ENCODE measurements at regions not wholly inside any gene's neighbourhood (a gene's known extent, or its start where the extent isn't known, plus 50 kb on each side); places are given as distances from the start of the nearest gene placed in this dataset.
"Not testable (repeated sequence)": the region's sequence is repeated elsewhere in the genome, so short reads cannot be mapped to it uniquely, and the experiment has no call there.

DNA sequence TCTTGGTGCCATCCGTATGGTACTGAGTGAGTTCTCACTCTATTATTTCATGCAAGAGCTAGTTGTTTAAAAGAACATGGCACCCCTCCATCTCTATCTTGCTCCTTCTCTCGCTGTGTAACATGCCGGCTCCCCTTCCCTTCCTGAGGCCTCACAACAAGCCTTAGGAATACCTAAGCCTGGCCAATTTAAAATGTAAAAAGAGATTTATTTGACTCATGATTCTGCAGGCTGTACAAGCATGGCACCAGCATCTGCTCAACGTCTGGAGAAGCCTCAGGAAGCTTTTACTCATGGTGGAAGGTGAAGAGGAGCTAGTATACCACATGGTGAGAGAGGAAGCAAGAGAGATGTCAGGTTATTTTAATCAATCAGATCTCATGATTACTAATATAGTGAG, 90.4 kb upstream of the NUDT10 start:
- no peaks in the 10 kb centered on the region for H3K36me3 ChIP-seq (ENCODE audit: control insufficient read depth in 4 of 4, insufficient read depth in 3 of 4, low read depth in 1 of 4, low read length in 3 of 4)
- DNase-seq (ENCODE audit: low spot score), result no peak
- peak overlapping the region in 1 of 3 donors; percentile 11 for H3K4me3 ChIP-seq (ENCODE audit: low read depth in 1 of 3, low read length in 3 of 3)
- H3K27ac ChIP-seq (ENCODE audit: low read depth in 1 of 2, low read length in 2 of 2), result no peak overlapping the region
- H3K9ac ChIP-seq (ENCODE audit: low read depth in 1 of 2, low read length in 2 of 2), result no peak overlapping the region
- no peaks in the 10 kb centered on the region for H3K4me1 ChIP-seq (ENCODE audit: control insufficient read depth in 4 of 4, insufficient read depth in 4 of 4, low read length in 3 of 4)
- no peak for TF ChIP-seq TAF1 (conservative IDR thresholded peaks at IDR 0.05)
- TF ChIP-seq GABPA (IDR thresholded peaks at IDR 0.05 in 1 of 2, conservative IDR thresholded peaks at IDR 0.05 in 1 of 2), result no peak
- no peak for TF ChIP-seq JUND (IDR thresholded peaks at IDR 0.05)
- TF ChIP-seq, protein P1, sequence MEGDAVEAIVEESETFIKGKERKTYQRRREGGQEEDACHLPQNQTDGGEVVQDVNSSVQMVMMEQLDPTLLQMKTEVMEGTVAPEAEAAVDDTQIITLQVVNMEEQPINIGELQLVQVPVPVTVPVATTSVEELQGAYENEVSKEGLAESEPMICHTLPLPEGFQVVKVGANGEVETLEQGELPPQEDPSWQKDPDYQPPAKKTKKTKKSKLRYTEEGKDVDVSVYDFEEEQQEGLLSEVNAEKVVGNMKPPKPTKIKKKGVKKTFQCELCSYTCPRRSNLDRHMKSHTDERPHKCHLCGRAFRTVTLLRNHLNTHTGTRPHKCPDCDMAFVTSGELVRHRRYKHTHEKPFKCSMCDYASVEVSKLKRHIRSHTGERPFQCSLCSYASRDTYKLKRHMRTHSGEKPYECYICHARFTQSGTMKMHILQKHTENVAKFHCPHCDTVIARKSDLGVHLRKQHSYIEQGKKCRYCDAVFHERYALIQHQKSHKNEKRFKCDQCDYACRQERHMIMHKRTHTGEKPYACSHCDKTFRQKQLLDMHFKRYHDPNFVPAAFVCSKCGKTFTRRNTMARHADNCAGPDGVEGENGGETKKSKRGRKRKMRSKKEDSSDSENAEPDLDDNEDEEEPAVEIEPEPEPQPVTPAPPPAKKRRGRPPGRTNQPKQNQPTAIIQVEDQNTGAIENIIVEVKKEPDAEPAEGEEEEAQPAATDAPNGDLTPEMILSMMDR (IDR thresholded peaks at IDR 0.05; ENCODE audit: low read depth, low read length, missing input control), result no peak
- TF ChIP-seq, protein P2, sequence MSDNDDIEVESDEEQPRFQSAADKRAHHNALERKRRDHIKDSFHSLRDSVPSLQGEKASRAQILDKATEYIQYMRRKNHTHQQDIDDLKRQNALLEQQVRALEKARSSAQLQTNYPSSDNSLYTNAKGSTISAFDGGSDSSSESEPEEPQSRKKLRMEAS (IDR thresholded peaks at IDR 0.05), result no peak
- TF ChIP-seq EGR1 (IDR thresholded peaks at IDR 0.05; ENCODE audit: low read depth in 2 of 2), result no peak
- TF ChIP-seq SP1 (IDR thresholded peaks at IDR 0.05), result no peak
- TF ChIP-seq RAD21 (IDR thresholded peaks at IDR 0.05), result no peak
- TF ChIP-seq FOXA2 (IDR thresholded peaks at IDR 0.05), result no peak
- TF ChIP-seq HNF4G (IDR thresholded peaks at IDR 0.05), result no peak
- TF ChIP-seq, protein P3, sequence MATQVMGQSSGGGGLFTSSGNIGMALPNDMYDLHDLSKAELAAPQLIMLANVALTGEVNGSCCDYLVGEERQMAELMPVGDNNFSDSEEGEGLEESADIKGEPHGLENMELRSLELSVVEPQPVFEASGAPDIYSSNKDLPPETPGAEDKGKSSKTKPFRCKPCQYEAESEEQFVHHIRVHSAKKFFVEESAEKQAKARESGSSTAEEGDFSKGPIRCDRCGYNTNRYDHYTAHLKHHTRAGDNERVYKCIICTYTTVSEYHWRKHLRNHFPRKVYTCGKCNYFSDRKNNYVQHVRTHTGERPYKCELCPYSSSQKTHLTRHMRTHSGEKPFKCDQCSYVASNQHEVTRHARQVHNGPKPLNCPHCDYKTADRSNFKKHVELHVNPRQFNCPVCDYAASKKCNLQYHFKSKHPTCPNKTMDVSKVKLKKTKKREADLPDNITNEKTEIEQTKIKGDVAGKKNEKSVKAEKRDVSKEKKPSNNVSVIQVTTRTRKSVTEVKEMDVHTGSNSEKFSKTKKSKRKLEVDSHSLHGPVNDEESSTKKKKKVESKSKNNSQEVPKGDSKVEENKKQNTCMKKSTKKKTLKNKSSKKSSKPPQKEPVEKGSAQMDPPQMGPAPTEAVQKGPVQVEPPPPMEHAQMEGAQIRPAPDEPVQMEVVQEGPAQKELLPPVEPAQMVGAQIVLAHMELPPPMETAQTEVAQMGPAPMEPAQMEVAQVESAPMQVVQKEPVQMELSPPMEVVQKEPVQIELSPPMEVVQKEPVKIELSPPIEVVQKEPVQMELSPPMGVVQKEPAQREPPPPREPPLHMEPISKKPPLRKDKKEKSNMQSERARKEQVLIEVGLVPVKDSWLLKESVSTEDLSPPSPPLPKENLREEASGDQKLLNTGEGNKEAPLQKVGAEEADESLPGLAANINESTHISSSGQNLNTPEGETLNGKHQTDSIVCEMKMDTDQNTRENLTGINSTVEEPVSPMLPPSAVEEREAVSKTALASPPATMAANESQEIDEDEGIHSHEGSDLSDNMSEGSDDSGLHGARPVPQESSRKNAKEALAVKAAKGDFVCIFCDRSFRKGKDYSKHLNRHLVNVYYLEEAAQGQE (IDR thresholded peaks at IDR 0.05), result no peak
- TF ChIP-seq, protein P4, sequence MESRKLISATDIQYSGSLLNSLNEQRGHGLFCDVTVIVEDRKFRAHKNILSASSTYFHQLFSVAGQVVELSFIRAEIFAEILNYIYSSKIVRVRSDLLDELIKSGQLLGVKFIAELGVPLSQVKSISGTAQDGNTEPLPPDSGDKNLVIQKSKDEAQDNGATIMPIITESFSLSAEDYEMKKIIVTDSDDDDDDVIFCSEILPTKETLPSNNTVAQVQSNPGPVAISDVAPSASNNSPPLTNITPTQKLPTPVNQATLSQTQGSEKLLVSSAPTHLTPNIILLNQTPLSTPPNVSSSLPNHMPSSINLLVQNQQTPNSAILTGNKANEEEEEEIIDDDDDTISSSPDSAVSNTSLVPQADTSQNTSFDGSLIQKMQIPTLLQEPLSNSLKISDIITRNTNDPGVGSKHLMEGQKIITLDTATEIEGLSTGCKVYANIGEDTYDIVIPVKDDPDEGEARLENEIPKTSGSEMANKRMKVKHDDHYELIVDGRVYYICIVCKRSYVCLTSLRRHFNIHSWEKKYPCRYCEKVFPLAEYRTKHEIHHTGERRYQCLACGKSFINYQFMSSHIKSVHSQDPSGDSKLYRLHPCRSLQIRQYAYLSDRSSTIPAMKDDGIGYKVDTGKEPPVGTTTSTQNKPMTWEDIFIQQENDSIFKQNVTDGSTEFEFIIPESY (IDR thresholded peaks at IDR 0.05), result no peak
- no peak for TF ChIP-seq HNF4A (conservative IDR thresholded peaks at IDR 0.05)
- no peak for TF ChIP-seq NR2F2 (IDR thresholded peaks at IDR 0.05)
- TF ChIP-seq FOXA1 (IDR thresholded peaks at IDR 0.05), result no peak
- no peak for TF ChIP-seq RXRA (IDR thresholded peaks at IDR 0.05)
- 74% methylated on average over 4 of the region's 4 CpGs for WGBS
- no peaks in the 10 kb centered on the region for H3K27me3 ChIP-seq (ENCODE audit: control insufficient read depth in 4 of 4, insufficient read depth in 4 of 4, low read length in 3 of 4)
- H3K9me3 ChIP-seq (ENCODE audit: control insufficient read depth in 4 of 4, low read length in 3 of 4), result peaks cover 2 to 26% (median 14%) of the 10 kb centered on the region in 4 donors

DNA sequence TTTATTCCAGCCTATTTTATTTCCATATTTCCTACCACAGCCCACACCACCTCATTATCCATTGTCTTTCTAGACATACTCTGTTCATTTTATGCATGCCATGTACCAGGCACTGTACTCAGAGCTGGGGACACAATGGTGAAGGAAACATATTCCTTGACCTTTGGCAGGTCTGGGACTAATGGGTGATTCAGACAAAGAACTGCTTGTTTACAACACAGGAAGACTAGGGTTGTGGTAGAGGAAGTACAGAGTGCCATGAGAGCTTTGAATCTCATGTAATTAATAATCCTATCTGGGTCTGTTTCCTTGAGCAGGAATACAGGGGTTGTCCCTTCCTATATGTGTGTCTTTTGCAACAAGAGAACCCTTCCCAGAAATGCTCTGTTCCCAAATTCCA, 75.1 kb upstream of the NUDT10 start:
- Histone ChIP-seq H3K27ac (ENCODE audit: low read depth in 1 of 2, low read length in 2 of 2) (no peak overlapping the region), H3K27me3 (ENCODE audit: control insufficient read depth in 4 of 4, insufficient read depth in 4 of 4, low read length in 3 of 4) (no peaks in the 10 kb centered on the region), H3K9me3 (ENCODE audit: control insufficient read depth in 4 of 4, low read length in 3 of 4) (no peaks in the 10 kb centered on the region), H3K4me3 (ENCODE audit: low read depth in 1 of 3, low read length in 3 of 3) (no peak overlapping the region), H3K4me1 (ENCODE audit: control insufficient read depth in 4 of 4, insufficient read depth in 4 of 4, low read length in 3 of 4) (no peaks in the 10 kb centered on the region), H3K36me3 (ENCODE audit: control insufficient read depth in 4 of 4, insufficient read depth in 3 of 4, low read depth in 1 of 4, low read length in 3 of 4) (no peaks in the 10 kb centered on the region), H3K9ac (ENCODE audit: low read depth in 1 of 2, low read length in 2 of 2) (no peak overlapping the region)
- no peak for DNase-seq (ENCODE audit: low spot score)
- TF ChIP-seq NR2F2 (IDR thresholded peaks at IDR 0.05) (peak; percentile 86), FOXA2 (IDR thresholded peaks at IDR 0.05) (no peak), GABPA (IDR thresholded peaks at IDR 0.05 in 1 of 2, conservative IDR thresholded peaks at IDR 0.05 in 1 of 2) (no peak)
- TF ChIP-seq, protein P3 (IDR thresholded peaks at IDR 0.05), result no peak

DNA sequence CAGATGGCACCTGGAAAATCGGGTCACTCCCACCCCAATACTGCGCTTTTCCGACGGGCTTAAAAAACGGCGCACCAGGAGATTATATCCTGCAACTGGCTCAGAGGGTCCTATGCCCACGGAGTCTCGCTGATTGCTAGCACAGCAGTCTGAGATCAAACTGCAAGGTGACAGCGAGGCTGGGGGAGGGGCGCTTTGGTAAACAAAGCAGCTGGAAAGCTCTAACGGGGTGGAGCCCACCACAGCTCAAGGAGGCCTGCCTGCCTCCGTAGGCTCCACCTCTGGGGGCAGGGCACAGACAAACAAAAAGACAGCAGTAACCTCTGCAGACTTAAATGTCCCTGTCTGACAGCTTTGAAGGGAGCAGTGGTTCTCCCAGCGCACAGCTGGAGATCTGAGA, 70.4 kb upstream of the NUDT10 start:
- H3K4me3 ChIP-seq (ENCODE audit: low read depth in 1 of 3, low read length in 3 of 3); H3K9ac ChIP-seq (ENCODE audit: low read depth in 1 of 2, low read length in 2 of 2); H3K9me3 ChIP-seq (ENCODE audit: control insufficient read depth in 4 of 4, low read length in 3 of 4); DNase-seq (ENCODE audit: low spot score); H3K27ac ChIP-seq (ENCODE audit: low read depth in 1 of 2, low read length in 2 of 2); H3K27me3 ChIP-seq (ENCODE audit: control insufficient read depth in 4 of 4, insufficient read depth in 4 of 4, low read length in 3 of 4); H3K36me3 ChIP-seq (ENCODE audit: control insufficient read depth in 4 of 4, insufficient read depth in 3 of 4, low read depth in 1 of 4, low read length in 3 of 4); H3K4me1 ChIP-seq (ENCODE audit: control insufficient read depth in 4 of 4, insufficient read depth in 4 of 4, low read length in 3 of 4): not testable (repeated sequence)
- 78% methylated on average over 13 of the region's 13 CpGs for WGBS
